Activated CD8-positive, alpha-beta T cell treated with anti-CD3 and anti-CD28 coated beads for 36 hours (primary cell): ENCODE measurements at regions not wholly inside any gene's neighbourhood (a gene's known extent, or its start where the extent isn't known, plus 50 kb on each side); places are given as distances from the start of the nearest gene placed in this dataset.

Experiments
- ATAC-seq: fragments of 200-7000 bp; cut with Tn5 transposase; one replicate; pipeline ENCODE4 v1.10.0; 2021; ENCODE audit warnings: mild to moderate bottlenecking, moderate library complexity
- CTCF ChIA-PET: fragments of 350-600 bp; sonication (Branson Sonifier 250); formaldehyde crosslinking; loops from one replicate; lab custom pipeline; 2021; ENCODE audit warnings: antibody characterized with exemption; lab: Charles Lee
- POLR2A ChIA-PET: fragments of 350-600 bp; sonication (Branson Sonifier 250); formaldehyde crosslinking; loops from one replicate; lab custom pipeline; 2021; ENCODE audit warnings: antibody characterized with exemption; lab: Charles Lee
- DNase-seq: peaks from one replicate; pipeline ENCODE4 v3.0.0-alpha.2; 2020
- H3K27ac Mint-ChIP-seq: one replicate; pipeline ENCODE4 v1.8.0; 2021; ENCODE audit warnings: mild to moderate bottlenecking, mixed read lengths
- H3K27me3 Mint-ChIP-seq: one replicate; pipeline ENCODE4 v1.8.0; 2021; ENCODE audit warnings: mixed read lengths
- H3K36me3 Mint-ChIP-seq: one replicate; pipeline ENCODE4 v1.8.0; 2021; ENCODE audit warnings: low read depth, mixed read lengths
- H3K4me1 Mint-ChIP-seq: one replicate; pipeline ENCODE4 v1.8.0; 2021; ENCODE audit warnings: low read depth, mixed read lengths
- H3K4me3 Mint-ChIP-seq: one replicate; pipeline ENCODE4 v1.8.0; 2021; ENCODE audit warnings: mild to moderate bottlenecking, moderate library complexity, mixed read lengths
- H3K9me3 Mint-ChIP-seq: one replicate; pipeline ENCODE4 v1.8.0; 2021; ENCODE audit warnings: mixed read lengths
- intact Hi-C: fragments of 100-400 bp; cut with micrococcal nuclease; formaldehyde crosslinking; loops from one replicate; pipeline ENCODE4 v1.10.0; 2022
- TF ChIP-seq, protein P1 (sequence below): fragments of 200-600 bp; IDR thresholded peaks from one replicate; pipeline ENCODE4 v1.8.0; 2022; ENCODE audit warnings: antibody characterized with exemption, mild to moderate bottlenecking

DNA sequence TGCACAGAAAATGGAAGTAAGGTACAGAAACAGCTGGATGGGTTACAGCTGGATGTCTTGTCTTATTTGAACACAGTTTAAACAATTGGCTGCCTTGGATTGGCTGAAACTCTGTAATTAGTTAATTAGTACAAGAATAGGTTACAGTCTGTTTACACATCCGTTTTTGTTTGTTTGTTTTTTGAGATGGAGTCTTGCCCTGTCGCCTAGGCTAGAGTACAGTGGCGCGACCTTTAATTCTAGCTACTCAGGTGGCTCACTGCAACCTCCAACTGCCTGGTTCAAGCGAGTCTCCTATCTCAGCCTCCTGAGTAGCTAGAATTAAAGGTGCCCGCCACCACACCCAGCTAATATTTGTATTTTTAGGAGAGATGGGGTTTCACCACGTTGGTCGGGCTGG lies 368.7 kb upstream of the KLF4 start:
- no peak overlapping the region for H3K27ac Mint-ChIP-seq
- DNase-seq (no peak), ATAC-seq (no peak)
- H3K27me3 Mint-ChIP-seq, result no peaks in the 10 kb centered on the region
- POLR2A ChIA-PET, result no interaction called here
- CTCF ChIA-PET, result no interaction called here
- H3K9me3 Mint-ChIP-seq, result peaks cover 6% of the 10 kb centered on the region
- no peaks in the 10 kb centered on the region for H3K4me1 Mint-ChIP-seq
- H3K36me3 Mint-ChIP-seq, result no peaks in the 10 kb centered on the region
- intact Hi-C loops, result no loop called here
- no peak overlapping the region for H3K4me3 Mint-ChIP-seq
- TF ChIP-seq, protein P1, sequence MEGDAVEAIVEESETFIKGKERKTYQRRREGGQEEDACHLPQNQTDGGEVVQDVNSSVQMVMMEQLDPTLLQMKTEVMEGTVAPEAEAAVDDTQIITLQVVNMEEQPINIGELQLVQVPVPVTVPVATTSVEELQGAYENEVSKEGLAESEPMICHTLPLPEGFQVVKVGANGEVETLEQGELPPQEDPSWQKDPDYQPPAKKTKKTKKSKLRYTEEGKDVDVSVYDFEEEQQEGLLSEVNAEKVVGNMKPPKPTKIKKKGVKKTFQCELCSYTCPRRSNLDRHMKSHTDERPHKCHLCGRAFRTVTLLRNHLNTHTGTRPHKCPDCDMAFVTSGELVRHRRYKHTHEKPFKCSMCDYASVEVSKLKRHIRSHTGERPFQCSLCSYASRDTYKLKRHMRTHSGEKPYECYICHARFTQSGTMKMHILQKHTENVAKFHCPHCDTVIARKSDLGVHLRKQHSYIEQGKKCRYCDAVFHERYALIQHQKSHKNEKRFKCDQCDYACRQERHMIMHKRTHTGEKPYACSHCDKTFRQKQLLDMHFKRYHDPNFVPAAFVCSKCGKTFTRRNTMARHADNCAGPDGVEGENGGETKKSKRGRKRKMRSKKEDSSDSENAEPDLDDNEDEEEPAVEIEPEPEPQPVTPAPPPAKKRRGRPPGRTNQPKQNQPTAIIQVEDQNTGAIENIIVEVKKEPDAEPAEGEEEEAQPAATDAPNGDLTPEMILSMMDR, result no peak

DNA sequence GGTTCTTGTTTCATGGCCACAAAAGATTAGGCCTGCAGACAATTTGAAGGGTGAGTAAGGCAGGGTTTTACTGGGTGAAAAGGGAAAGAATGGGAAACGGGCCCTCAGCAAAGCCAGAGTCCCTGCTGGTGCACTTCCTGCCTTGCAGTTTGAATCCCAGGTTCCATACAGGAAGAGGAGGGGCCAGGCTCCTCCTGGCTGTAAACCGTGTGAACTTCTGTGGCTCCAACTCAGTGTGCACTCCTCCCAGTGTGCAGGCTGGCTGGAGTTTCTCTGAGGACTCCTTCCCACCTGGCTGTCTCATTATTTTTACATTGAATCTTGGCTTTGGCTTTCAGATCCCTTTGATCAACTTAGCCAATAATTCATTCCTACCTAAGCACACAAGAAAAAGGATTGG lies 367.1 kb upstream of the KLF4 start:
- TF ChIP-seq, protein P1, result no peak
- Mint-ChIP-seq H3K4me1 (no peaks in the 10 kb centered on the region), H3K27ac (no peak overlapping the region), H3K4me3 (no peak overlapping the region), H3K9me3 (peaks cover 6% of the 10 kb centered on the region), H3K36me3 (no peaks in the 10 kb centered on the region), H3K27me3 (no peaks in the 10 kb centered on the region)
- DNase-seq (no peak), ATAC-seq (no peak)
- ChIA-PET CTCF (no interaction called here), POLR2A (no interaction called here)
- intact Hi-C loops, result no loop called here

DNA sequence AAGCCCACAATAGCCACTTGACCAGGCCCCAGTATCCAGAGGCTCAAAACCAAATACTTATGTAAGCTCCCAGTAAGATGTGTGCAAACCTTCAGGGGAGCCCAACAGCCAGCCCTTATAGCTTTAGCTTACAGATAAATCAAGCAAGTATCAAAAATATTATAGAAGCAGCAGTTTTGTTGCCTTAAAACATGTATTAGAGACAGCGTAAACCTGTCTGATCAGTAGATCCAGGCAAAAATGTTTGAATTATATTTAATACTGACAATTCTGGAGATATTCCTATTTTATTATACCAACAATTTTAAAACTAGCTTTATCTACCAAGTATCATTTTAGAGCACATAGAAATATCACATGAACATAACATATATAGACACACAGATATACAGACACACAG lies 365.6 kb upstream of the KLF4 start:
- H3K36me3 Mint-ChIP-seq, result no peaks in the 10 kb centered on the region
- no peak for ATAC-seq
- H3K9me3 Mint-ChIP-seq, result peaks cover 6% of the 10 kb centered on the region
- intact Hi-C loops, result no loop called here
- ChIA-PET CTCF (no interaction called here), POLR2A (no interaction called here)
- H3K4me3 Mint-ChIP-seq, result no peak overlapping the region
- H3K27ac Mint-ChIP-seq, result no peak overlapping the region
- no peaks in the 10 kb centered on the region for H3K27me3 Mint-ChIP-seq
- no peak for DNase-seq
- H3K4me1 Mint-ChIP-seq, result no peaks in the 10 kb centered on the region
- TF ChIP-seq, protein P1, result no peak

GRCh38 chr9:107853461-107853860 lies 363.9 kb upstream of the KLF4 start:
- Mint-ChIP-seq H3K4me1 (no peaks in the 10 kb centered on the region), H3K27ac (no peak overlapping the region), H3K36me3 (no peaks in the 10 kb centered on the region), H3K4me3 (no peak overlapping the region), H3K27me3 (no peaks in the 10 kb centered on the region), H3K9me3 (peaks cover 6% of the 10 kb centered on the region)
- intact Hi-C loops, result no loop called here
- ChIA-PET POLR2A (no interaction called here), CTCF (no interaction called here)
- DNase-seq, result no peak
- TF ChIP-seq, protein P1, result no peak
- ATAC-seq, result no peak

GRCh38 chr9:107852891-107853290 lies 363.3 kb upstream of the KLF4 start:
- no peak for DNase-seq
- CTCF ChIA-PET, result no interaction called here
- peaks cover 6% of the 10 kb centered on the region for H3K9me3 Mint-ChIP-seq
- intact Hi-C loops, result no loop called here
- H3K4me3 Mint-ChIP-seq, result no peak overlapping the region
- ATAC-seq, result no peak
- H3K36me3 Mint-ChIP-seq, result no peaks in the 10 kb centered on the region
- TF ChIP-seq, protein P1, result no peak
- POLR2A ChIA-PET, result no interaction called here
- no peaks in the 10 kb centered on the region for H3K27me3 Mint-ChIP-seq
- no peaks in the 10 kb centered on the region for H3K4me1 Mint-ChIP-seq
- H3K27ac Mint-ChIP-seq, result no peak overlapping the region
